H1 (cell line): ENCODE measurements at regions not wholly inside any gene's neighbourhood (a gene's known extent, or its start where the extent isn't known, plus 50 kb on each side); places are given as distances from the start of the nearest gene placed in this dataset.
A peak's percentile ranks its signal among the peaks of the same experiment; 100 is the strongest.

Experiments
- CTCF ChIA-PET: fragments of 300-600 bp; sonication (Branson Sonifier 250); formaldehyde crosslinking; loops from one replicate; lab custom pipeline; 2021; ENCODE audit not compliant: partially characterized antibody; lab: Charles Lee
- POLR2A ChIA-PET: fragments of 300-600 bp; sonication (Branson Sonifier 250); formaldehyde crosslinking; loops from one replicate; lab custom pipeline; 2021; ENCODE audit warnings: inconsistent platforms; ENCODE audit not compliant: partially characterized antibody; lab: Charles Lee
- DNase-seq, 2 experiments: peaks; one replicate each; pipeline versions ENCODE4 v3.0.0 to v3.0.0-alpha.2; 2010 to 2022; ENCODE audit warnings: low spot score in 2 of 2, low read depth in 1 of 2, mixed read lengths in 1 of 2
- FAIRE-seq: peaks from 2 replicates; lab custom pipeline; 2011; peaks lifted over from hg19 to GRCh38; lab: Jason Lieb, UNC
- H2AFZ ChIP-seq: 2 replicates; pipeline ENCODE4 v1.8.1; 2012; ENCODE audit warnings: low read length, inconsistent platforms
- H2AK5ac ChIP-seq: 2 replicates; pipeline ENCODE4 v1.6.1; 2013; ENCODE audit warnings: low read depth, low read length
- H2BK120ac ChIP-seq: replicated peaks from 2 replicates; pipeline ENCODE3; 2013; ENCODE audit warnings: low read depth, low read length, inconsistent platforms
- H2BK12ac ChIP-seq: 2 replicates; pipeline ENCODE4 v1.6.1; 2013; ENCODE audit warnings: low read depth, low read length
- H2BK15ac ChIP-seq: 2 replicates; pipeline ENCODE4 v1.6.1; 2013; ENCODE audit warnings: low read length
- H2BK20ac ChIP-seq: 2 replicates; pipeline ENCODE4 v1.6.1; 2013; ENCODE audit warnings: low read length
- H2BK5ac ChIP-seq: 2 replicates; pipeline ENCODE4 v1.6.1; 2013; ENCODE audit warnings: low read depth, low read length
- H3K14ac ChIP-seq: 2 replicates; pipeline ENCODE4 v1.6.1; 2013; ENCODE audit warnings: inconsistent platforms; ENCODE audit not compliant: insufficient read length
- H3K18ac ChIP-seq: 2 replicates; pipeline ENCODE4 v1.6.1; 2013; ENCODE audit warnings: low read length; ENCODE audit errors: extremely low read depth
- H3K23ac ChIP-seq: 2 replicates; pipeline ENCODE4 v1.6.1; 2013; ENCODE audit warnings: inconsistent platforms; ENCODE audit not compliant: insufficient read length
- H3K23me2 ChIP-seq: 2 replicates; pipeline ENCODE4 v1.6.1; 2013; ENCODE audit warnings: low read depth, low read length
- H3K27ac ChIP-seq: 2 replicates; pipeline ENCODE4 v1.6.1; 2011; ENCODE audit warnings: low read depth, low read length, inconsistent platforms
- H3K27me3 ChIP-seq, 4 experiments: replicated peaks in 1 of 4; 1 replicate in 1 of 4; 2 replicates in 3 of 4; pipeline versions ENCODE4 v1.6.1 to v1.8.1; 2011 to 2013; ENCODE audit warnings: low read length in 3 of 4, mild to moderate bottlenecking in 3 of 4, inconsistent platforms in 2 of 4, mixed read lengths in 2 of 4, moderate library complexity in 1 of 4; ENCODE audit not compliant: control insufficient read depth in 3 of 4, insufficient read depth in 3 of 4; ENCODE audit errors: extremely low read depth in 1 of 4
- H3K36me3 ChIP-seq, 4 experiments: 2 replicates each; pipeline versions ENCODE4 v1.6.1 to v1.8.1; 2011 to 2013; ENCODE audit warnings: mild to moderate bottlenecking in 4 of 4, low read length in 3 of 4, moderate library complexity in 2 of 4, control low read depth in 1 of 4, inconsistent platforms in 1 of 4; ENCODE audit not compliant: insufficient read depth in 4 of 4, control insufficient read depth in 2 of 4
- H3K4ac ChIP-seq: replicated peaks from 2 replicates; pipeline ENCODE3; 2013; ENCODE audit warnings: low read length, low read depth, mixed read lengths, inconsistent platforms; ENCODE audit not compliant: insufficient read length
- H3K4me1 ChIP-seq, 4 experiments: replicated peaks in 1 of 4; 1 replicate in 1 of 4; 2 replicates in 3 of 4; pipeline versions ENCODE4 v1.6.1 to v1.8.1; 2011 to 2013; ENCODE audit warnings: low read length in 3 of 4, inconsistent platforms in 2 of 4, mixed read lengths in 1 of 4; ENCODE audit not compliant: insufficient read depth in 4 of 4, control insufficient read depth in 3 of 4
- H3K4me2 ChIP-seq, 2 experiments: 2 replicates each; pipeline versions ENCODE4 v1.6.1 to v1.8.1; 2011 to 2013; ENCODE audit warnings: low read depth in 2 of 2, low read length in 2 of 2, control low read depth in 1 of 2, inconsistent platforms in 1 of 2, mild to moderate bottlenecking in 1 of 2; ENCODE audit not compliant: insufficient read depth in 1 of 2
- H3K4me3 ChIP-seq, 4 experiments: fragments of 200-600, 300-600 bp in 1 of 4; sonication (generic), shearing (Covaris generic), sonication (Bioruptor Twin) in 1 of 4; 2 replicates each; pipeline versions ENCODE4 v1.5.1 to v1.8.1; 2011 to 2016; ENCODE audit warnings: low read length in 4 of 4, low read depth in 3 of 4, control low read depth in 2 of 4, inconsistent platforms in 2 of 4, mild to moderate bottlenecking in 2 of 4, mixed read lengths in 1 of 4, moderate library complexity in 1 of 4; ENCODE audit not compliant: insufficient read depth in 2 of 4; ENCODE audit errors: extremely low read depth in 1 of 4
- H3K56ac ChIP-seq: replicated peaks from 2 replicates; pipeline ENCODE3; 2013; ENCODE audit warnings: low read depth, mild to moderate bottlenecking, mixed read lengths, low read length, inconsistent platforms; ENCODE audit not compliant: insufficient read length
- H3K79me1 ChIP-seq: 2 replicates; pipeline ENCODE4 v1.6.1; 2013; ENCODE audit warnings: low read depth, low read length, control low read depth
- H3K79me2 ChIP-seq, 2 experiments: 2 replicates each; pipeline versions ENCODE4 v1.6.1 to v1.8.1; 2012 to 2013; ENCODE audit warnings: low read length in 2 of 2, mild to moderate bottlenecking in 2 of 2, inconsistent platforms in 1 of 2; ENCODE audit not compliant: insufficient read depth in 2 of 2, control insufficient read depth in 1 of 2
- H3K9ac ChIP-seq, 4 experiments: replicated peaks in 1 of 4; 1 replicate in 1 of 4; 2 replicates in 3 of 4; pipeline versions ENCODE4 v1.6.1 to v1.8.1; 2011 to 2013; ENCODE audit warnings: low read depth in 3 of 4, low read length in 3 of 4, control low read depth in 2 of 4, mild to moderate bottlenecking in 2 of 4, moderate library complexity in 2 of 4, inconsistent platforms in 1 of 4; ENCODE audit errors: extremely low read depth in 1 of 4
- H3K9me3 ChIP-seq, 2 experiments: 2 replicates each; pipeline versions ENCODE4 v1.6.1 to v1.8.1; 2012 to 2013; ENCODE audit warnings: mild to moderate bottlenecking in 2 of 2, moderate library complexity in 2 of 2, control low read depth in 1 of 2, inconsistent platforms in 1 of 2, low read depth in 1 of 2, low read length in 1 of 2, mixed read lengths in 1 of 2; ENCODE audit not compliant: insufficient read depth in 2 of 2
- H4K20me1 ChIP-seq, 2 experiments: replicated peaks in 1 of 2; 2 replicates each; pipeline versions ENCODE3 to v1.8.1; 2011 to 2013; ENCODE audit warnings: inconsistent platforms in 2 of 2, low read length in 2 of 2, mild to moderate bottlenecking in 1 of 2; ENCODE audit not compliant: insufficient read depth in 2 of 2, control insufficient read depth in 1 of 2
- H4K5ac ChIP-seq: 2 replicates; pipeline ENCODE4 v1.6.1; 2013; ENCODE audit warnings: low read length, low read depth, mixed read lengths, inconsistent platforms; ENCODE audit not compliant: insufficient read length
- H4K8ac ChIP-seq: 2 replicates; pipeline ENCODE4 v1.8.0; 2013; ENCODE audit warnings: mild to moderate bottlenecking, moderate library complexity, low read length, inconsistent platforms; ENCODE audit not compliant: insufficient read depth; ENCODE audit errors: extremely low read depth
- H4K91ac ChIP-seq: replicated peaks from 2 replicates; pipeline ENCODE3; 2013; ENCODE audit warnings: low read length, mixed read lengths, inconsistent platforms; ENCODE audit not compliant: insufficient read length
- BCL11A ChIP-seq, 2 experiments: IDR thresholded peaks; one replicate each; pipeline ENCODE4 v1.6.1; 2011; ENCODE audit warnings: low read depth in 2 of 2, low read length in 2 of 2, mild to moderate bottlenecking in 2 of 2
- TAF7 ChIP-seq: optimal IDR thresholded peaks from 2 replicates; pipeline ENCODE3; 2011; ENCODE audit warnings: low read depth, mild to moderate bottlenecking, inconsistent platforms, low read length, moderate library complexity, borderline replicate concordance
- WGBS, 2 experiments: shearing (Covaris generic) in 1 of 2; methylation state at CpG; one replicate each; pipeline versions ENCODE4 v1.1.6 to v1.1.7; 2013 to 2015; ENCODE audit warnings: low lambda C conversion rate in 2 of 2, mixed read lengths in 2 of 2, inconsistent platforms in 1 of 2, low coverage in 1 of 2, missing lambda C conversion rate in 1 of 2; ENCODE audit not compliant: insufficient replicate concordance in 2 of 2, insufficient coverage in 1 of 2, insufficient read length in 1 of 2; ENCODE audit errors: extremely low coverage in 1 of 2, missing lambda C conversion rate in 1 of 2; 5-methylcytosine and 5-hydroxymethylcytosine counted together
- TF ChIP-seq, protein P1 (sequence below): IDR thresholded peaks from 2 replicates; pipeline ENCODE4 v1.6.1; 2012; ENCODE audit warnings: inconsistent platforms

- FAIRE-seq: no peak
- Histone ChIP-seq H3K4me1 (peaks cover 2 to 14% (median 6%) of the 10 kb centered on the region in 4 experiments; a peak in 4 of 7 replicates), H3K27me3 (no peaks in the 10 kb centered on the region; a peak in 1 of 7 replicates), H3K9me3 (no peaks in the 10 kb centered on the region), H3K9ac (no peak overlapping the region), H2BK12ac (no peak overlapping the region; the same call in 1 of the 2 replicates), H3K36me3 (no peaks in the 10 kb centered on the region), H2BK120ac (no peak overlapping the region), H3K79me2 (no peaks in the 10 kb centered on the region), H3K4me2 (peak overlapping the region in 1 of 2 experiments; percentile 24; a peak in 1 of 4 replicates), H2AFZ (peak overlapping the region; percentile 82), H4K8ac (peak overlapping the region; percentile 29; the same call in 1 of the 2 replicates), H3K4me3 (no peak overlapping the region), H3K14ac (no peak overlapping the region), H2BK20ac (peak overlapping the region; percentile 93; the same call in 1 of the 2 replicates), H4K20me1 (no peaks in the 10 kb centered on the region), H3K18ac (no peak overlapping the region), H4K5ac (no peak overlapping the region), H2AK5ac (no peak overlapping the region), H3K23ac (no peak overlapping the region), H2BK5ac (no peak overlapping the region), H3K56ac (no peak overlapping the region), H3K23me2 (no peaks in the 10 kb centered on the region; the same call in 1 of the 2 replicates), H2BK15ac (0 out of 2 replicates have a peak overlapping the region, but pooled peaks have one; percentile 10), H3K79me1 (no peaks in the 10 kb centered on the region), H3K4ac (no peak overlapping the region), H3K27ac (no peak overlapping the region), H4K91ac (peak overlapping the region; percentile 45)
- TF ChIP-seq TAF7: peak; percentile 28
- no peak for TF ChIP-seq BCL11A (IDR thresholded peaks at IDR 0.05; ENCODE audit: low read depth in 2 of 2, low read length in 2 of 2)
- TF ChIP-seq, protein P1, sequence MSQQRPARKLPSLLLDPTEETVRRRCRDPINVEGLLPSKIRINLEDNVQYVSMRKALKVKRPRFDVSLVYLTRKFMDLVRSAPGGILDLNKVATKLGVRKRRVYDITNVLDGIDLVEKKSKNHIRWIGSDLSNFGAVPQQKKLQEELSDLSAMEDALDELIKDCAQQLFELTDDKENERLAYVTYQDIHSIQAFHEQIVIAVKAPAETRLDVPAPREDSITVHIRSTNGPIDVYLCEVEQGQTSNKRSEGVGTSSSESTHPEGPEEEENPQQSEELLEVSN: peak; percentile 58; the same call in 1 of the 2 replicates
- POLR2A ChIA-PET: no interaction called here
- DNase-seq: no peak
- 81% methylated on average over 16 of the region's 16 CpGs; no CpG with 5 or more reads in 1 of the 2 experiments for WGBS, 2 experiments
- CTCF ChIA-PET: interaction anchor here (1.3 to 2.4 kb wide), 2 partner anchors 13 to 60 kb away, joined by 3 to 6 read pairs; no protein-coding TSS in a partner anchor
Observed at GRCh38 chr2:204264085-204264553, 281.2 kb upstream of the PARD3B start.
